GF-D8 (cell line): ENCODE measurements at regions not wholly inside any gene's neighbourhood (a gene's known extent, or its start where the extent isn't known, plus 50 kb on each side); places are given as distances from the start of the nearest gene placed in this dataset.

Experiments
- DNase-seq: peaks from one replicate; lab custom pipeline; 2025; lab: John Stamatoyannopoulos, UW

GRCh38 chr3:8200996-8201395 is 300.6 kb upstream of the LMCD1 start:
- DNase-seq = no peak

GRCh38 chr3:8201886-8202285 is 299.7 kb upstream of the LMCD1 start:
- DNase-seq = no peak

- DNase-seq = no peak
Measured at GRCh38 chr3:8204331-8204730, 297.3 kb upstream of the LMCD1 start.

GRCh38 chr3:8204853-8205650 is 296.6 kb upstream of the LMCD1 start:
- DNase-seq = no peak

GRCh38 chr3:8205881-8206280 is 295.7 kb upstream of the LMCD1 start:
- DNase-seq = no peak

GRCh38 chr3:8206971-8207617 is 294.5 kb upstream of the LMCD1 start:
- DNase-seq = no peak

- no peak for DNase-seq
Measured at GRCh38 chr3:8210882-8211341, 290.7 kb upstream of the LMCD1 start.

GRCh38 chr3:8212794-8213193 is 288.8 kb upstream of the LMCD1 start:
- no peak for DNase-seq

- DNase-seq = no peak
Measured at GRCh38 chr3:8213286-8213685, 288.3 kb upstream of the LMCD1 start.

- no peak for DNase-seq
Measured at GRCh38 chr3:8215821-8216220, 285.8 kb upstream of the LMCD1 start.

- no peak for DNase-seq
Measured at GRCh38 chr3:8218353-8218940, 283.2 kb upstream of the LMCD1 start.

- DNase-seq = no peak
Measured at GRCh38 chr3:8220291-8220690, 281.3 kb upstream of the LMCD1 start.

GRCh38 chr3:8223766-8224165 is 277.9 kb upstream of the LMCD1 start:
- no peak for DNase-seq

- no peak for DNase-seq
Measured at GRCh38 chr3:8224941-8225340, 276.7 kb upstream of the LMCD1 start.

GRCh38 chr3:8233938-8234337 is 267.7 kb upstream of the LMCD1 start:
- no peak for DNase-seq

GRCh38 chr3:8236264-8236663 is 265.4 kb upstream of the LMCD1 start:
- DNase-seq = no peak

GRCh38 chr3:8237893-8238292 is 263.7 kb upstream of the LMCD1 start:
- no peak for DNase-seq

- no peak for DNase-seq
Measured at GRCh38 chr3:8238432-8238831, 263.2 kb upstream of the LMCD1 start.

- DNase-seq = no peak
Measured at GRCh38 chr3:8239095-8239494, 262.5 kb upstream of the LMCD1 start.

GRCh38 chr3:8239718-8240695 is 261.6 kb upstream of the LMCD1 start:
- DNase-seq = no peak

GRCh38 chr3:8246070-8246469 is 255.6 kb upstream of the LMCD1 start:
- DNase-seq = no peak

GRCh38 chr3:8253201-8253600 is 248.4 kb upstream of the LMCD1 start:
- no peak for DNase-seq
